SK-N-SH (cell line): ENCODE measurements at regions not wholly inside any gene's neighbourhood (a gene's known extent, or its start where the extent isn't known, plus 50 kb on each side); places are given as distances from the start of the nearest gene placed in this dataset.
"Not testable (repeated sequence)": the region's sequence is repeated elsewhere in the genome, so short reads cannot be mapped to it uniquely, and the experiment has no call there.

Source experiments
- IRF3 ChIP-seq: fragments of 150-350 bp; IDR thresholded peaks from 2 replicates; pipeline ENCODE4 v1.6.1; 2016; ENCODE audit warnings: mild to moderate bottlenecking, low read depth, low read length
- RAD21 ChIP-seq: IDR thresholded peaks from 2 replicates; pipeline ENCODE4 v1.6.1; 2012; ENCODE audit warnings: mild to moderate bottlenecking, low read length
- SMC3 ChIP-seq: IDR thresholded peaks from 2 replicates; pipeline ENCODE4 v1.6.1; 2012; ENCODE audit warnings: low read depth, low read length, improper control_type of control experiment

GRCh38 chr12:67488349-67488748 is 160.2 kb upstream of the DYRK2 start:
- not testable (repeated sequence) for TF ChIP-seq SMC3, IRF3, RAD21
